ENCODE measurements at regions not wholly inside any gene's neighbourhood (a gene's known extent, or its start where the extent isn't known, plus 50 kb on each side); places are given as distances from the start of the nearest gene placed in this dataset.
"Not testable (repeated sequence)": the region's sequence is repeated elsewhere in the genome, so short reads cannot be mapped to it uniquely, and the experiment has no call there.

DNA sequence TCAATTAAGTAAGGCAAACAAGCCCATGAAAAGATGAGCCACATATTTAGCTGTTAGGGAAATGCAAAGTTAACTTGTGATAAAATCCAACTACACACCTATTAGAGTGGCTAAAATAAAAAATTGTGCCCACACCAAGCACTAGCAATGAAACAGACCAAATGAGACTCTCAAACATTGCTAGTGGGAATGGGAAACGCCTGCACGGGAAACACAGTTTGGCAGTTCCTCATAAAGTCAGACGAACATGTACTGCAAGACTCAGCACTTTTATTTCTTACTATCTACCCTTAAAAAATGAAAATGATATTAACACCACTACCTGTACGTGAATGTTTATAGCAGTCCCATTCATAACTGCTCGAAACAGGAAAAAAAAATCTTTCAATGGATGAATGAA is 392.1 kb upstream of the NOX3 start:
- Histone ChIP-seq H3K4me3 (ENCODE audit: low read length) (no peak overlapping the region), H3K9me3 (ENCODE audit: control insufficient read depth, low read depth, low read length) (no peaks in the 10 kb centered on the region), H3K4me1 (ENCODE audit: control insufficient read depth, low read depth, low read length) (no peaks in the 10 kb centered on the region), H3K27ac (ENCODE audit: low read length) (no peak overlapping the region), H3K27me3 (ENCODE audit: control insufficient read depth, insufficient read depth, low read length) (no peaks in the 10 kb centered on the region), H3K9ac (ENCODE audit: low read length) (no peak overlapping the region), H3K36me3 (ENCODE audit: control insufficient read depth, low read depth, low read length) (no peaks in the 10 kb centered on the region)

DNA sequence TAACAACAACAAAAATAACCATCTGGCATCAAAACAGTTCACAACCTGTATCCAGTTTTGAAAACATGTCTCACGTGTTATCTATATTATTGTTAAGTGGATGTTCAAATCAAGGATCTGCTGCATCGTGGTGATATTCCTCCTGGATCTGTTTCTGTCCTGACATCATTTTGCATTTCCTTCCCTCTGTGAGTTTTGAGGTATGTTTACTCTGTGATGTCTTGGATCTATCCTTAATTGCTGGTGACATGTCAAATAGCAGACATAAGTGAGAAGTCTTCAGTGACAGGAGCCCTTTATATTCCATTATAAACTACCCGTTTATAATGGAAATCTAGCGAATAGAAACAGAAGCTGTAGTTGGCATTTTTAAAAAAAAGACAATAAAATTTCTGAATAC is 381.8 kb upstream of the NOX3 start:
- H3K27ac ChIP-seq (ENCODE audit: low read length) = no peak overlapping the region
- no peaks in the 10 kb centered on the region for H3K36me3 ChIP-seq (ENCODE audit: control insufficient read depth, low read depth, low read length)
- no peak overlapping the region for H3K9ac ChIP-seq (ENCODE audit: low read length)
- H3K4me1 ChIP-seq (ENCODE audit: control insufficient read depth, low read depth, low read length) = no peaks in the 10 kb centered on the region
- no peak overlapping the region for H3K4me3 ChIP-seq (ENCODE audit: low read length)
- no peaks in the 10 kb centered on the region for H3K27me3 ChIP-seq (ENCODE audit: control insufficient read depth, insufficient read depth, low read length)
- H3K9me3 ChIP-seq (ENCODE audit: control insufficient read depth, low read depth, low read length) = no peaks in the 10 kb centered on the region

DNA sequence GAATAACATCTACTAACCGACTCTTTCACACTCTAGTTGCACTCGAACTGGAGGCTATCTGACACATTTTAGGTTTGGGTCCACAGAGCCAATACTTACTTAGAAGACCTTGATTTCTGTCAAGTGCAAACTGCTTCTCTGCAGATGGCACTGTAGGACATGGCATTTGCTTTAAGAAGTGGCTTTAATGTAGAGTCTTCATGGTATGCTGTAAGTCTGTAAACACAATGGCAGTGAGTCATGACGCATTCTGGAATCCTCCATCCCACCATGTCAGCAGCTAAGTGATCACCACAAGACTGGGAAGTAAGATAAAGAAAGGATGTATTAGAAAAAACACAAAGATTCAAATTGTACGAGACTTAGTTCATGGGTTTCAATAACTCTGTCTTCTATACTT is 377.0 kb upstream of the NOX3 start:
- Histone ChIP-seq H3K4me1 (ENCODE audit: control insufficient read depth, low read depth, low read length) (no peaks in the 10 kb centered on the region), H3K9ac (ENCODE audit: low read length) (no peak overlapping the region), H3K27ac (ENCODE audit: low read length) (no peak overlapping the region), H3K27me3 (ENCODE audit: control insufficient read depth, insufficient read depth, low read length) (no peaks in the 10 kb centered on the region), H3K4me3 (ENCODE audit: low read length) (no peak overlapping the region), H3K9me3 (ENCODE audit: control insufficient read depth, low read depth, low read length) (no peaks in the 10 kb centered on the region), H3K36me3 (ENCODE audit: control insufficient read depth, low read depth, low read length) (no peaks in the 10 kb centered on the region)

DNA sequence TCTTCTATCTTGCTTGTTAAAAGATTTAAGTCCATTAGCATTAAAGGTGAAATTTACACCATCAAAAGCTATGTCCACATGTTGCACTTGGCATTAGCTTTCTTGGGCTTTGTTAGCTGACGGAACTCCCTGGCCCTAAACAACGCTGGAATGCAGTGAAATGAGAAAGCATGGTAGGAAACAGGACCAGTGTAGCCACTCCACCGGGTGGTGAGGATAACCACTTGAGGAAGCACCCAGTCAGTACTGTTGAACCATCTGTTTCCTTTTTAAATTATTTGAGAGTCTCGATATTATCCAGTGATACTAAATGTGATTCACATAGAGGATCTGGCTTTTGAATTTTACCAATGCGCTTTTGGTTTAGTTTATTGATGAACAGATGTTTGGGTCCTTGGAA is 374.9 kb upstream of the NOX3 start:
- Histone ChIP-seq H3K27me3 (ENCODE audit: control insufficient read depth, insufficient read depth, low read length) (no peaks in the 10 kb centered on the region), H3K9me3 (ENCODE audit: control insufficient read depth, low read depth, low read length) (no peaks in the 10 kb centered on the region), H3K4me1 (ENCODE audit: control insufficient read depth, low read depth, low read length) (no peaks in the 10 kb centered on the region), H3K9ac (ENCODE audit: low read length) (no peak overlapping the region), H3K36me3 (ENCODE audit: control insufficient read depth, low read depth, low read length) (no peaks in the 10 kb centered on the region), H3K4me3 (ENCODE audit: low read length) (no peak overlapping the region), H3K27ac (ENCODE audit: low read length) (no peak overlapping the region)

DNA sequence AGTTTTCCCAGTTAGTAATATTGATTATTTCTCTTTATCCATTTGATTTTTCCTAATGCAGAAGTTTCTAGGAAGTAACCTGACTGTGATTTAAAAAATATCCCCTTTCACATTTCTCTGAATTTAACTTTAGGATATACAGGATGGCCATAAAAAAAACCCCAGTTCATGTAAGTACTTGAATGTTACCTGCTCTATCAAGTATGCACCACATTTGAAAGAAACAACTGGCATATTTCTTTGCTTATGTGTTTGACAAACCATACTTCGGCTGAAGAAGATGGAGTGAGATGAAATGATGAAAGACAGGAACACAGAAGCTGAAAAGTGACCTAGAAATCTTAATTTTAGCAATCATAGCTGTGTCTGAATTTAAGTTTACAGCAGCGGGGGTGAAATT is 374.0 kb upstream of the NOX3 start:
- no peaks in the 10 kb centered on the region for H3K9me3 ChIP-seq (ENCODE audit: control insufficient read depth, low read depth, low read length)
- H3K9ac ChIP-seq (ENCODE audit: low read length) = no peak overlapping the region

DNA sequence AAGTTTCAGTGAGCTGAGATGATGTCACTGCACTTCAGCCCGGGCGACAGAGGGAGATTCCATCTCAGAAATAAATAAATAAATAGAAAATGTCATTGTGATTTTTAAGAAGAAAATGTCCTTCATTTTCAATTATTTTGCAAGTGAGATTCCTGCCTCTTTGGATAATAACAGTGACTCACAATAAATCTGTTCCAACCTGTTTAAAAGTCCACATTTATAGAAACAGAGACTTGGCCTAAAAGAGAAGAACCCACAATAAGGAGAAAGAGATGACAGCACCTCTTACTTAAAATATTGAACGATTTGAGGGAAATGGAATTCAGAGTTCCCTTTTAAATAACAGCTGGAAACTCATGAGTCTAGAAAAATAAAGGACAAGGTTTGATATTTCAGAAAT is 373.4 kb upstream of the NOX3 start:
- Histone ChIP-seq H3K9me3 (ENCODE audit: control insufficient read depth, low read depth, low read length) (no peaks in the 10 kb centered on the region), H3K36me3 (ENCODE audit: control insufficient read depth, low read depth, low read length) (no peaks in the 10 kb centered on the region), H3K27ac (ENCODE audit: low read length) (no peak overlapping the region), H3K9ac (ENCODE audit: low read length) (no peak overlapping the region), H3K4me1 (ENCODE audit: control insufficient read depth, low read depth, low read length) (no peaks in the 10 kb centered on the region), H3K27me3 (ENCODE audit: control insufficient read depth, insufficient read depth, low read length) (no peaks in the 10 kb centered on the region), H3K4me3 (ENCODE audit: low read length) (no peak overlapping the region)

More for the DNA sequence above, 374.0 kb upstream of the NOX3 start:
- Histone ChIP-seq H3K36me3 (ENCODE audit: control insufficient read depth, low read depth, low read length) (no peaks in the 10 kb centered on the region), H3K4me3 (ENCODE audit: low read length) (no peak overlapping the region), H3K27me3 (ENCODE audit: control insufficient read depth, insufficient read depth, low read length) (no peaks in the 10 kb centered on the region), H3K27ac (ENCODE audit: low read length) (no peak overlapping the region), H3K4me1 (ENCODE audit: control insufficient read depth, low read depth, low read length) (no peaks in the 10 kb centered on the region)

DNA sequence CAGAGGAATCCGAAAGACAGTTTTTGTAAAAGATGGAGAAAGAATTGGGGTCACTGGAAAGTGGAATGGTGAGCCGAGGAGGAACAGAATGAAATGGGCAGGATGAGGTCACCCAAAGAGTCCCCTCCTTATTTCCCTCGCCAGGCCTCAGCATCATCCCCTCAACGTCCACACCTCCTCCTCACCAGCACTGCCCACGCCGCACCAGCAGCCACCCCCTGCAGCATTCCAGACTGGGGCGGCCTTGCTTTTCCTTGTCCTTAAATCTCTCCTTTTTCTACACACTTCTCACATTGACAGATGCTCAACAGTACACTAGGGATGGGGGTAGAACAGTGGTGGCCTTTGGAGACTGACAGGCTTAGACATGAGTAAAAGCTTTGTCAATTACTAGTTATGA is 363.1 kb upstream of the NOX3 start:
- Histone ChIP-seq H3K4me3 (ENCODE audit: low read length) (no peak overlapping the region), H3K9me3 (ENCODE audit: control insufficient read depth, low read depth, low read length) (no peaks in the 10 kb centered on the region), H3K27ac (ENCODE audit: low read length) (no peak overlapping the region), H3K4me1 (ENCODE audit: control insufficient read depth, low read depth, low read length) (no peaks in the 10 kb centered on the region), H3K9ac (ENCODE audit: low read length) (no peak overlapping the region), H3K36me3 (ENCODE audit: control insufficient read depth, low read depth, low read length) (no peaks in the 10 kb centered on the region), H3K27me3 (ENCODE audit: control insufficient read depth, insufficient read depth, low read length) (no peaks in the 10 kb centered on the region)

DNA sequence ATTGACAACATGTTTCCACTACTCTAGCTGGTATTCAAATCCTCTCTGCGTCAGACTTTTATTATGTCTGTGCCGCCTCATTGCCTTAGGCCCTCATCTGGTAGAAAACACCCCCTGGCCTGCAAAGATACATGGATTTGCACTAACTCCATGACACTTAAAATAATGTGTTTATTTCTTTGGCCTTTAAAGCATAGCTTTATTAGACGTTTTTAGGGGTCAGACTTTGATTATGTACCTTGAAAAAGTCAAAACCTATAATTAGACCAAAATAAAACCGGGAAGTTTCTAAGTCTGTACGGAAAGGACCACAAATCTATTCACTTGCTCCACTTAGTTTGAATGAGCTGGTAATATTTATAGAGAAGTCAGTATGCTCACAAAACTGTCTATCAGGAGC is 357.9 kb upstream of the NOX3 start:
- H3K36me3 ChIP-seq (ENCODE audit: control insufficient read depth, low read depth, low read length) = no peaks in the 10 kb centered on the region
- no peak overlapping the region for H3K4me3 ChIP-seq (ENCODE audit: low read length)
- H3K27ac ChIP-seq (ENCODE audit: low read length) = no peak overlapping the region
- H3K9me3 ChIP-seq (ENCODE audit: control insufficient read depth, low read depth, low read length) = no peaks in the 10 kb centered on the region
- no peaks in the 10 kb centered on the region for H3K4me1 ChIP-seq (ENCODE audit: control insufficient read depth, low read depth, low read length)
- no peak overlapping the region for H3K9ac ChIP-seq (ENCODE audit: low read length)
- H3K27me3 ChIP-seq (ENCODE audit: control insufficient read depth, insufficient read depth, low read length) = no peaks in the 10 kb centered on the region

DNA sequence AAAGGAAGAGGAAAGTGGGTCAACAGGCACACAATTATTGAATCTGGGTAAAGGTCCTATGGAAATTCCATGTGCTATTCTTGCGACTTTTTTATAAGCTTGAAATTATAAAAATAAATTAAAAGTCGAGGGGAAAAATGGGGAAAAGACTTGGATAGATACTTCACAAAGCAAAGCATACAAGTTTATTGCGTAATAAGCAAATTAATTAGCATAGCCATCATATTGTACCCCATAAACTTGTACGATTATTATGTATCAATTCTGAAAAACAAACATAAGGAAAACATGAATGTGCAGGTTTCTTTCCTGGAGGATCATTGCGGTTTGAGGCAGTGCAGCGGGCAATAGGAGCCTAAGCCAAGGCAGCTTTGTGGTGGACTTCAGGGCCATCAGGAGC is 351.6 kb upstream of the NOX3 start:
- Histone ChIP-seq H3K9me3 (ENCODE audit: control insufficient read depth, low read depth, low read length) (no peaks in the 10 kb centered on the region), H3K4me3 (ENCODE audit: low read length) (no peak overlapping the region), H3K36me3 (ENCODE audit: control insufficient read depth, low read depth, low read length) (no peaks in the 10 kb centered on the region), H3K27me3 (ENCODE audit: control insufficient read depth, insufficient read depth, low read length) (no peaks in the 10 kb centered on the region), H3K4me1 (ENCODE audit: control insufficient read depth, low read depth, low read length) (no peaks in the 10 kb centered on the region), H3K9ac (ENCODE audit: low read length) (no peak overlapping the region), H3K27ac (ENCODE audit: low read length) (no peak overlapping the region)

DNA sequence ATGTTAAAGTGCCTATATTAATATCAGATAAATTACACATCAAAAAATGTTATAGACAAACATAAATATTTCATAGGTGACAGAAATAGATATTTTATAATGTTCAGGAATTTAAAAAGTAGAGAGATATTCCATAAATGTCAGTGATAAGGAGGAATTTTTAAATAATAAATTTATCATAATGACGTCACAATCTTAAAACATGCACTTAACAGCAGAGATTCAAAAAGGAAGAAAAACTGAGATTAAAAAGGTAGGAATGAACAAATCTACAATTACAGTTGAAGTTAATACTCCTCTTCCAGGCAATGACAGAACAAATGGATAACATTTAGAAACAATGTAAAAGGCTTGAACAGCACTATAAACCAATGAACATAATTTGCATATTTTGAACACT is 345.4 kb upstream of the NOX3 start:
- Histone ChIP-seq H3K4me3 (ENCODE audit: low read length) (no peak overlapping the region), H3K36me3 (ENCODE audit: control insufficient read depth, low read depth, low read length) (no peaks in the 10 kb centered on the region), H3K27ac (ENCODE audit: low read length) (no peak overlapping the region)

DNA sequence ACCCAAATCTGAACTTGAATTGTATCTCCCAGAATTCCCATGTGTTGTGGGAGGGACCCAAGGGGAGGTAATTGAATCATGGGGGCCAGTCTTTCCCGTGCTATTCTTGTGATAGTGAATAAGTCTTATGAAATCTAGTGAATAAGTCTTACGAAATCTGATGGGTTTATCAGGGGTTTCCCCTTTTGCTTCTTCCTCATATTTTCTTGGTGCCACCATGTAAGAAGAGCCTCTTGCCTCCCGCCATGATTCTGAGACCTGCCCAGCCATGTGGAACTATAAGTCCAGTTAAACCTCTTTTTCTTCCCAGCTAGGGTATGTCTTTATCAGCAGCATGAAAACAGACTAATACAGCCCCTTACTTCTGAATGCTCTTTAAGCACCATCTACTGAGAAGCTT is 343.2 kb upstream of the NOX3 start:
- not testable (repeated sequence) for H3K4me3 ChIP-seq (ENCODE audit: low read length); H3K27ac ChIP-seq (ENCODE audit: low read length); H3K36me3 ChIP-seq (ENCODE audit: control insufficient read depth, low read depth, low read length); H3K9me3 ChIP-seq (ENCODE audit: control insufficient read depth, low read depth, low read length); H3K4me1 ChIP-seq (ENCODE audit: control insufficient read depth, low read depth, low read length); H3K27me3 ChIP-seq (ENCODE audit: control insufficient read depth, insufficient read depth, low read length); H3K9ac ChIP-seq (ENCODE audit: low read length)

More for the DNA sequence above, 345.4 kb upstream of the NOX3 start:
- no peak overlapping the region for H3K9ac ChIP-seq (ENCODE audit: low read length)
- no peaks in the 10 kb centered on the region for H3K4me1 ChIP-seq (ENCODE audit: control insufficient read depth, low read depth, low read length)
- no peaks in the 10 kb centered on the region for H3K9me3 ChIP-seq (ENCODE audit: control insufficient read depth, low read depth, low read length)
- H3K27me3 ChIP-seq (ENCODE audit: control insufficient read depth, insufficient read depth, low read length) = no peaks in the 10 kb centered on the region

DNA sequence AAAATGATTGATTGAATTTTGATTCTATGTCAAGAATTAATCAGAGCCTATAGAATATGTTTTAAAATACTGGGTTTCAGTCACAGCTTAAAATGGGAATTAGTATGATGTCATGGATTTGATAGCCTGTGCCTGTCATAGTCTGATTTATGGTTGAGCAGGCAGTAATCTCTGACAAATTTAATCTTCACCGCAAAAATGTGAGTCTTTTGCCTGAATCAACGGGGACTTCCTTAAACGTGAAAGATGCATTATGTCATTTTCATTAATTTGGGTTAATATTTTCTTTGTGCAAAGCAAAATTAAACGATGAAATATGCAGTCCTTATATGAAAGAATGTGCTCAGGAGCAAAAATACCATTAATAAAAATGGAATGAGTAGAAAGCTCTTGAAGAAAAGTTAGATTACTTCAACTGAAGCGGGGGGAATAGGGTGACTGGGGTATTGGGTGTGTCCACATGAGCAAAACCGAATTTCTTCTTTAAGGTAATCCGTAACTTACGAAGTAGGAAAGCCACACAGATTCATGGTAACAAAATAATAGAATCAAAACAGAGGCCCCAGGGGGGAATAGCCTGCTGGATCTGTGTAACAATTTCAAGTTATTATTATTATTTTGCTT is 339.6 kb upstream of the NOX3 start:
- Histone ChIP-seq H3K27ac (ENCODE audit: low read length) (no peak overlapping the region), H3K4me3 (ENCODE audit: low read length) (no peak overlapping the region), H3K36me3 (ENCODE audit: control insufficient read depth, low read depth, low read length) (no peaks in the 10 kb centered on the region), H3K9me3 (ENCODE audit: control insufficient read depth, low read depth, low read length) (no peaks in the 10 kb centered on the region), H3K4me1 (ENCODE audit: control insufficient read depth, low read depth, low read length) (peaks cover 4% of the 10 kb centered on the region), H3K9ac (ENCODE audit: low read length) (no peak overlapping the region), H3K27me3 (ENCODE audit: control insufficient read depth, insufficient read depth, low read length) (no peaks in the 10 kb centered on the region)

Measured in iPS-18a (cell line).